Renal pelvis (tissue), 1 donor: ENCODE measurements at regions not wholly inside any gene's neighbourhood (a gene's known extent, or its start where the extent isn't known, plus 50 kb on each side); places are given as distances from the start of the nearest gene placed in this dataset.
"Not testable (repeated sequence)": the region's sequence is repeated elsewhere in the genome, so short reads cannot be mapped to it uniquely, and the experiment has no call there.

ENCODE experiments used
- DNase-seq: peaks from one replicate; pipeline ENCODE4 v3.0.0-alpha.2; 2013

- DNase-seq, result no peak
Measured at GRCh38 chr14:61602003-61602732, 93.1 kb upstream of the HIF1A start.

- no peak for DNase-seq
Measured at GRCh38 chr14:61602733-61603077, 92.6 kb upstream of the HIF1A start.

- DNase-seq, result no peak
Measured at GRCh38 chr14:61603736-61604135, 91.6 kb upstream of the HIF1A start.

GRCh38 chr14:61607570-61608244, 87.6 kb upstream of the HIF1A start:
- DNase-seq, result no peak

- DNase-seq, result no peak
Measured at GRCh38 chr14:61608245-61609165, 86.8 kb upstream of the HIF1A start.

GRCh38 chr14:61609191-61609843, 86.0 kb upstream of the HIF1A start:
- DNase-seq, result no peak

GRCh38 chr14:61609884-61610283, 85.4 kb upstream of the HIF1A start:
- peak; percentile 60 for DNase-seq

GRCh38 chr14:61610900-61611299, 84.4 kb upstream of the HIF1A start:
- no peak for DNase-seq

- DNase-seq, result no peak
Measured at GRCh38 chr14:61611880-61612630, 83.3 kb upstream of the HIF1A start.

GRCh38 chr14:61613006-61613405, 82.3 kb upstream of the HIF1A start:
- DNase-seq, result not testable (repeated sequence)

- DNase-seq, result no peak
Measured at GRCh38 chr14:61614693-61615092, 80.6 kb upstream of the HIF1A start.

GRCh38 chr14:61615743-61616523, 79.4 kb upstream of the HIF1A start:
- DNase-seq, result no peak

- no peak for DNase-seq
Measured at GRCh38 chr14:61616524-61617185, 78.7 kb upstream of the HIF1A start.

- DNase-seq, result no peak
Measured at GRCh38 chr14:61618448-61618847, 76.9 kb upstream of the HIF1A start.

GRCh38 chr14:61619494-61619893, 75.8 kb upstream of the HIF1A start:
- no peak for DNase-seq

- no peak for DNase-seq
Measured at GRCh38 chr14:61620130-61620946, 75.0 kb upstream of the HIF1A start.

- no peak for DNase-seq
Measured at GRCh38 chr14:61621444-61621843, 73.9 kb upstream of the HIF1A start.

- no peak for DNase-seq
Measured at GRCh38 chr14:61622051-61622450, 73.3 kb upstream of the HIF1A start.

GRCh38 chr14:61623927-61624326, 71.4 kb upstream of the HIF1A start:
- no peak for DNase-seq
